ENCODE measurements at regions not wholly inside any gene's neighbourhood (a gene's known extent, or its start where the extent isn't known, plus 50 kb on each side); places are given as distances from the start of the nearest gene placed in this dataset.
"Not testable (repeated sequence)": the region's sequence is repeated elsewhere in the genome, so short reads cannot be mapped to it uniquely, and the experiment has no call there.

DNA sequence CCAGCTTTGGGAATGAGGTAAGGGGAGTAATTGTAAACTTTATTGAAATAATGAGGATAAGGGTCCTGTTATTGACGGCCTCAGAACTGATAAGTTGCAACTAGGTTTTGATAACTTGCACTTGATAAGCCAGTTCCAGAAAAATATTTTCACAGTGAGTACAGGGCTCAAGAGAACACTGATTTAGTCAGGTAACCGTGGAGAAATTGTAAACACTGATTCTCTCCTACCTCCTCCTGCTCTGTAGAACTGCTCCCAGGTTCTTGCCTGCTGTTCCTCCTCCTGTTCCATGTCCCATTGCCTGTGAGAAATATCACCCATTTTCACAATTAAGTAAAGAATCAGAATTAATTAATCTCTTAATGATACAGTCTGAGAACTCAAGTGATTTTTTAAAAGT is 55.0 kb upstream of the CXXC4 start:
- no peak for DNase-seq

DNA sequence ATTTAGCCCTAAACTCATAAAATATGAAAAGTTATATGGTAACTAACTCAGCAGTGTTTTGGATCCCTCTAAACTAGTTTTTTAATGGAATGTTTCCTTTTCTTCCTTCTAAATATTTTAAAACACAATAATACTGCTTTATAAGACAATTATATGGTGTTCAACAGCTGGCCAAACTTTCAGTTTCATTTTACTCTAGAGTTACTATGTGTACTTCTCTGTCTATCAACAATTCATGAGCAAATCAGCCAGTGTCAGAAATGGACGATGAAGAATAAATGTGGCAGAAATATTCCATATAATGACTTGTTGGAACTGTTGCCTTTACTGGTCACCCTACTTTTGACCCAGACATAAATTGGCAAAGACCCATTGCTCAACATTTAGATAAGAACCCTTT is 64.8 kb upstream of the CXXC4 start:
- DNase-seq: no peak

DNA sequence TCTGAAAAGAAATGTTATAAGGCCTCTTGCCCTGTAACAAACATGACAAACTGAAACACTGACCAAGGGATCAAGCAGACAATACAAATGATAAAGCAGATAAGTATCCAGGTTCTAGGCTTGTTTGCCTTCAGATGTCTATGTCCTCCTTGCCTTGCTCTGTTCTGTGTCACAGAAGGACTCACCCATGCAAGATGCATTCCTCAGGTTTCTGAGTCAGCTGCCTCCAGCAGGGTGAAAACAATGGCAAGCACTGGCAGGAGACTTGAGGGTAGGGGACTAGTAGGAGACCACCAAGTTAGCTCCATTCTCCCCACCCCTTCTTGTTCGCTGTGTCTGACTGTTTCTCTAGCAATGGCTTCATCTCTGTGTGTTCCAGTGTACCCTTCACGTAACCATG is 76.6 kb upstream of the CXXC4 start:
- DNase-seq: no peak

DNA sequence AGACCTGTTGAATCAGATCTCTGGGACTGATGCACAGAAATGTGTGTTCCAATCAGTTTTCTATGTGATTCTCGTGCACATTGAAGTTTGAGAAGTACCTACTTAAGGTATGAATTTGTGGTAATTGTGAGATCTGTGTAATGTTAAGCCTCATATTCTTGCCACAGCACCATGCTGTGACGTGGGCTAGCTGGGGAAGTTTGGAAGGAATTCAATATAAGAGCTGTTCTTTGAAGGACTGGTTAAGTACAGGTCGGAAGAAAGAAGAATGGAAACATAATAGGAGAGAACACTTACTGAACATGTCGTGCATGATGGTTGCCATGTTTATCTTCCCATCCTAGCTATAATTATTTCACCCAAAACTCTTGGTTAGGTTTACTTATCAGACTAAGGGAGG is 79.7 kb upstream of the CXXC4 start:
- no peak for DNase-seq

DNA sequence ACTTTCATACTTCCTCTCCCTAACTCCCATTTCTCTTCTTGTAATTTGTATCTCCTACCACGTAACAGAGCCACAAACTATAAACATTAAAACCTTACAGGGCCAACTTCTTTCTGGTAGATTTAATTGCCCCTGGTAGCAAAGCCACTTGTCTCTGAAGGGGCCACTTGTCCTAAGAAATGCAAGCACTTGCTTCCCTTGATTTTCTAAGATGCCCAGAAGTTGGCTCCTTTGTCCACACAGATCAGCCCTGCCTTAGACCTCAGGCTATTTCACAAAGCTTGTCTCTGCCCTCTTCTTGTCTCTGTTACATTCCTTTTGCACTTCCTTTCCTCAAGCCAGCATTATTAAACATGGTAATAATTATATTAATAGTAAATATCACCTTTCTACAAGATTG is 80.6 kb upstream of the CXXC4 start:
- no peak for DNase-seq

DNA sequence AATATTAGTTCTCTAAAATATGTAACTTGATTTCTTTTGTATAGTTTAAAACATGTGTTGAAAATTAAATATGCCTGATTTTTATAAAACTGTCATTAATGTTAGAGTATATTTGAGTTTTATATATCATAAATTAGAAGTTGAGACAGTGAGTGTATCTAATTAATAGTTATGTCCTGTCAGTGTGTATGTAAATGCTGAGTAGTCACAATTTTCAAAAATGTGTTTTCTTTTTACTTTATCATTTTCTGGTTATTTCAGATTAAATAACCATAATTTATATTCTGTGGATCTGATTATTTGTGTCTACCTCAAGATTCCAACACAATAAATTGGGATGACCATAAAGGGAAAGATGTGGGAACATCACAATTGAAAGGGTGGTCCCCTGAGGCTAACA is 82.7 kb upstream of the CXXC4 start:
- DNase-seq: no peak

DNA sequence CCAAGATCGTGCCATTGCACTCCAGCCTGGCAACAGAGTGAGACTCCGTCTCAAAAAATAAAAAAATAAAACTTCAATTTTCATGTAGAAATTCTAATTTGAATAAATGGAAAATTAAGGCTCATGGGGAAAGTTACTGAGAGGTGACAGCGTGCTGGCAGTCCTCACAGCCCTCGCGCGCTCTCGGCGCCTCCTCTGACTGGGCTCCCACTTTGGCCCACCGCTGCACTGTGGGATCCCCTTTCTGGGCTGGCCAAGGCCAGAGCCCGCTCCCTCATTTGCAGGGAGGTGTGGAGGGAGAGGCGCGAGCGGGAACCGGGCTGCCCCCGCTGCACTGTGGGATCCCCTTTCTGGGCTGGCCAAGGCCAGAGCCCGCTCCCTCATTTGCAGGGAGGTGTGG is 86.8 kb upstream of the CXXC4 start:
- not testable (repeated sequence) for DNase-seq

DNA sequence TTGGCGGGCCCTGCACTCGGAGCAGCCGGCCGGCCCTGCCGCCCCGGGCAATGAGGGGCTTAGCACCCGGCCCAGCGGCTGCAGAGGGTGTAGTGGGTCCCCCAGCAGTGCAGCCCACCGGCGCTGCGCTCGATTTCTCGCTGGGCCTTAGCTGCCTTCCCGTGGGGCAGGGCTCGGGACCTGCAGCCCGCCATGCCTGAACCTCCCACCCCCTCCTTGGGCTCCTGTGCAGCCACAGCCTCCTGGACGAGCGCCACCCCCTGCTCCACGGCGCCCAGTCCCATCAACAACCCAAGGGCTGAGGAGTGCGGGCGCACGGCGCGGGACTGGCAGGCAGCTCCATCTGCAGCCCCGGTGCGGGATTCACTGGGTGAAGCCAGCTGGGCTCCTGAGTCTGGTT is 87.4 kb upstream of the CXXC4 start:
- not testable (repeated sequence) for DNase-seq

DNA sequence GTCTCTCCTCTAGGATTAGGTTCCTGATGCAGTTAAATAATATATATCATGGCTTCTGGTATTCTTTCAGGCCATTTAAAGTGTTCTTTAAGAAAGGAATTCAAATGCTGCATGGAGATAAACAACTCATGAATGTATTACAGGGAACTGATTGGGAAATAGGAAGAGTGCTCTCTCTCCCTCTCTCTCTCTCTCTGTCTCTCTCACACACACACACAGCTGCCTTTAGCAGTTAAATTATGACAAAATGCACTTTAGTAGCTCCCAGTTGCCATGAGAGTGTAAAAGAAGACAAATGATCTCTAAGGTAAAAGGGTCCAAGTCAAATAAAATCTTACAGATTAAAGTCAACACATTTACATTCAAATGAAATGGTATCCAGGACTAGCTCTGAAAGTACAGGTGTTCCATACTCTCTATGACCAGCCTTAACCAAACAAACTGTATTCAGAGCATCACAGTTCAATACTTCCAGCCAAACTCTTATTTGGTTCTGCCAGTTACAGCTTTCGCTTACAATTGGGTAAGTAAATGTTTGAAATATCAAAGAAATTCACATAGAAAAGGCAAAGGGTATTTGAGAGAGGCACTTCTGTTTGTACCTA is 94.7 kb upstream of the CXXC4 start:
- DNase-seq: no peak

DNA sequence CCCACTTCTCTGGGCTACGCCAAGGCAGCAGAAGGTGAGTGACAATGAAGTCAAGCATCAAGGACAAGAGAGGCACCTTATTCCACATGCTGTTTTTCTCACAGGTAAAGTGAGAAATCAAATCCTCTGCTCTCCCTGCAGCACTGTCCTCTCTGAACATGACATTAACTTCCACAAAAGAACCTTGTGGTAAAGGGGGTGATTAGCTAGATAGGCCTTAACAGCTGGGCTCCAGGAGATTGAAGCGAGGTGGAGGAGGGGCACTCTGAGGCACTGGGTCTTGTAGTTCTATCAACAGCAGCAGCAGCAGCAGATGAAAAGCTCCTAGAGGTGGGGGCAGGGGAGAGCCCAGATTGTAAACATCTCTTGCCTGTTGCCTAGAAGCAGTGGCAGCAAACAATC is 96.8 kb upstream of the CXXC4 start:
- no peak for DNase-seq

DNA sequence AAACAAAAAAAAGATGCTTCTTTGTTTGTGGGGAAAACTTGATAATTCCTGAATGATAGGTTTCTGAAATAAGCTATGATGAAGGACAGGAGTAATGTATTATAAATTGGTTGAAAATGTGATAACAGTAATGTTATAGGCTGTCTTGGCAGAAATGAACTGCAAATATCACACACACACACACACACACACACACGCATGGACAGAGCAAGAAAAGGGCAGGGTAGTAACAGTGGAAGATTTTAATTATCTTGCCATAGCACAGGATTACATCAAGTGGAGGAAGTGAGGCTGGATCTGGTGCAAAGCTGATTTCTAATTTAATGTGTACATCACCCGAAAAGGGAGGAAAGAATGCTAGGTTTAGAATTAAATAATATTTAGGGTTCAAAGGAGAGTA is 97.5 kb upstream of the CXXC4 start:
- no peak for DNase-seq

DNA sequence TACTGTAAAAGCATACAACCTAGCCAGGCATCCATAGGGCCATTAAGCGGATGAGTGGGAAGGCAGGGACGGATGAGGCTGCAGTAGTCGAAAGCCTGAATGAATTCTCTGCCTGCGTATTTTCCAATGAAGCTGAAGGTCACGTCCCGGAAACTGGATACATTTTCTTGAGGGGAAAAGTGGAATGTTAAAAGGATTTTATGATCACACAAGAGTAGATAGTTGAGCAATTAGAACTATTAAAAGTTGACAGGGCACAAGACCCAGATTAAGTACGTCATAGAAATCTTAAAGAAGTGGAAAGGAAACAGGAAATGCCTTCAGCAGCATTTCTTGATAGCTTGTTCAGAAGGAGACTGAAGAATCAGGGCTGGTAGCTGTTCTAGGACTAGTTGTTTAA is 98.3 kb upstream of the CXXC4 start:
- no peak for DNase-seq

DNA sequence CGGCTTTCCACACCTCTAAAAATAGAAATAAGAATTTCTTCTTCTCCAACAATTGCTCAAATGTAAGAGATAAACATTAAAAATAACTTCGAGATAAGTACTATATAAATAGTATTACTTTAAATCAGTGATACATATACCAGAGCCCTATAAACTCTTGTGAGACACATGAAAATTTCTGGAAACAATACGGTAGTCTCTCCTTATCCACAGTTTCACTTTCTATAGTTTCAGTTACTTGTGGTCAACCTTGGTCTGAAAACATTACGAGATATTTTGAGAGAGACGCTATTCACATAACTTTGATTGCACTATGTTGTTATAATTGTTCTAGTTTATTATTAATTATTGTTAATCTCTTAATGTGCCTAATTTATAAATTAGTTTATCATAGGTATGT is 101.5 kb upstream of the CXXC4 start:
- no peak for DNase-seq

DNA sequence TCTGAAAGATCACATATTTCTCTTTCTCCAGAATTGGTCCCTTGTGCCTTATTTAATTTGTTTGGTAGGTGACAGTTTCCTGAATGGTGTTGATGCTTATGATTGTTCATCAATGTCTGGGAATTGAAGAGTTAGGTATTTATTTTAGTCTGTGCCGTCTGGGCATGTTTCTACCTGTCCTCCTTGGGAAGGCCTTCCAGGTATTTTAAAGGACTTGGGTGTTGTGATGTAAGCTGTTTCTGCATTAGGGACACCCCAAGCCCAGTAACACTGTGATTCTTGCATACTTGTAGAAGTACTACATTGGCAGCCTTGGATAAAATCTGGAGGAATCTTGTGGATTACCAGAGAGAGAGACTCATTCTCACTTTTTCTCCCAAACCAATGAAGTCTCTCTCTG is 120.8 kb upstream of the CXXC4 start:
- no peak for DNase-seq

DNA sequence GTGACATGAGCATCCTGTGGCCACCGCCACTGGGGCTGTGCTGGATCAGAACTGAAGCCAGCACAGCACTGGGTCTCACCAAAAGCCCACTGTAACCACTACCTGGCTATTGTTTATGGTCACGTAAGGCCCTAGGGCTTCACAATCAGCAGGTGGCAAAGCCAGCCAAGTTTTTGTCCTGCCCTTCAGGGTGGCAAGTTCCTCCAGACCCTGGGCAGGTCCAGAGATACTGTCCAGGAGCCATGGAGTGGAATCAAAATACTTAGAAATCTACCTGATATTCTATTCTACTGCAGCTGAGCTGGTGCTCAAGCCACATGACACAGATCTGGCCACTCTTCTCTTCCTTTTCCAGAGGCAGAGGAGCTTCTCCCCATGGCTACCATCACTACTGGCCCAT is 121.2 kb upstream of the CXXC4 start:
- DNase-seq: no peak

DNA sequence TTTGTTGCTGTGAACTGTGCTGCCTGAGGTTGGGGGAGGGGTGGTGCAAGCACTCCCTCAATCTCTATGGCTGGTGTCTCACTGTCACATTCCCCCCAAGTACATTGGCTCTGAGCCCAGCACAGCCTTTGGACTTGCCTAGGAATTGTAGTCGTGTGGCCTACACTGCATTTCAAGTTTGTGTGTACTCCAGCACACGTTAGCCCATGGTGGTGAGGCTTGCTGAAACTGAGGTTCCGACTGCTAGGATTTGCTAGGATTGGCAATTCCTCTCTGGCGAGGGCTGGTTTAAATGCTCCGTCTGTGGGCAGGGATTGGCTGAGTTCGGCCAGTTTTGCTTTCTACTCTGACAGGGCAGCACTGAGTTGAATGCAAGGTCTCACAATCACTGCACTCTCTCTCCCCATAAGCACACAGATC is 121.7 kb upstream of the CXXC4 start:
- no peak for DNase-seq

DNA sequence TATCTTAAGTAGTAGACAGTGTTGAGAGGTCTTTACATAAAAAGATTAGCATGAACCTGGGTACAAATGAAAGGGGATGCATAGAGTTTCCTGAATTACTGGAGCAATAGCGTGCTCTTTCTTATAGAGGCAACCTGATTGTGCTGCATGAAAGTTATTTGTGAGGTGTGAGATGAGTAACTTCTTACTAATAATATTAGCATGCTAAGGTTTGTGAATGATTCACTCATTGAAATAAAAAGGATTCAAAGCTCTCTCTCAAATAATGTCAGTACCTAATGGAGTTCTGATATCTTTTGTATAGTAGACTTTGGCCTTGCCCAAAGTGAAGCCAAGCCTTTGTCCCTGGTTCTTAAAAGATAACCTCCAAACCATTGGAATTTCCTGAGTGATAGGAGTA is 131.0 kb upstream of the CXXC4 start:
- DNase-seq: no peak

DNA sequence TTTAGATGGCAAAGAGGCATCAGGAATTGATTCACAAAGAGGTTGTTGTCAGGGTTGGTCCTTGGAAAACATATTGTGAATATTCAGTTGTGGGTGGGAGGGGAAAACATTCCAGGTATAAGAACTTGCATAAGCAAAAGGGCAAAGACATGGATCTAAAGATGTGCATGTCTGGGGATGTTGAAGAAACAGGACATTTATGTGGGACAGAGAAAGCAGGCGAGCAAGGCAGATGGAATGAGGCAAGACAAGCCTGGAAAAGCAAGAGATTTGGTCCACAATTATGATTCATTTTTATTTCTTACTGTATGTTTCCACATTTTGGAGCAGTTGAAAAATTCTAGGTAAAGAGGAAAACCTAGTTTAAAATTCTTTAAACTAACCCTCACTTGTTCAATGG is 134.9 kb upstream of the CXXC4 start:
- DNase-seq: no peak

DNA sequence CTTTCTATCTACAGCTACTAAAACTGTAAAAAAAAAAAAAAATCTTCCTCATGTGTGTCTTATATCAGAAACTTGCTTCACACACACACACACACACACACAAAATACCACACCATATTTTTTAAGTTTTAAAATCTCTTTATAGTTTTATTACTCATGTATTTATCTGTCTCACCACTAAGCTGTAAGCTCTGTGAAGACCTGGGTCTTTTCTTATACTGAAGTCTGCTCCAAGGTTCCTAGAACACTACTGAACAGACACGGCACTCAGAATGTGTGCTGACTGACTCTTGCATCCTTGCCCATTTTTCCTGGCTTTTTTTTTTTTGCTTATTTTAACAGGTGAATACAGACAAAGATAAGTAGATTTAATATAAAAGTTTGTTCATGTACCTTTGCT is 135.6 kb upstream of the CXXC4 start:
- DNase-seq: no peak

DNA sequence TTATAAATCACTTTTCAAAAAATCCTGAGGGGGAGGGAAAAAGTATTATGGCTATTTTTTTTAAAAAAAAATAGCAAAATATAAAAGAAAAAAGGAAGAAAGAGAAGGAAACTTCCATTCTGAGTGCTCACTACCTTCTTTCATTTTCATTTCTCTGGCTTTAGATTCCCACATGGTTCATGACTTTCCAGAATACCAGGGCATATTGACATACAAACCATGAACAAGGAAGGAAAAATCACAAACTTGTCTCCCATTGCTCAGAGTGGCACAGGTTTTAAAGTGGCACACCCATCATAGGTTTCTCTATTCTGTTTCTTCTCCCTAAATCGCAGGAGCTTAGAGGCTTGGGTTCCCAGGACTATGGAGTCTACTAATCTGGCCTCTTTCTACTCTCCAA is 136.3 kb upstream of the CXXC4 start:
- DNase-seq: no peak

DNA sequence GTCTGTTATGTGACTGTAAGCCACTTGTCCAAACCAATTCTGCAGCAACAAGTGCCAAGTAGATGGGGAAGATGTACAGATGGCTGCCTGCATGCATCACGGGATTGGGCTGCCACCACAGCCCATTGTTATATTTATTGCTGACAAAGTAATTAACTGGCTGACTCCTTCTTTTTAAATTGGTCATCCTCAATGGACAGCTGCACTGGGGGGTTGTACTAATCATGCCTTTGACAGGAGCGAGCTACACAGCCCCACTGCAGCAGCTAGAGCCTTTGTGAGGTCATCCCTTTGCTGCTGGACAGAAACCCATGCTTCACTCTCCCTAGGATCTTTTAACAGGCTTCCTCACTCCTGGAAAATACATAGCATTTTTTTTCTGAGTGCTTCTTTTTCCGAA is 146.7 kb upstream of the CXXC4 start:
- no peak for DNase-seq

DNA sequence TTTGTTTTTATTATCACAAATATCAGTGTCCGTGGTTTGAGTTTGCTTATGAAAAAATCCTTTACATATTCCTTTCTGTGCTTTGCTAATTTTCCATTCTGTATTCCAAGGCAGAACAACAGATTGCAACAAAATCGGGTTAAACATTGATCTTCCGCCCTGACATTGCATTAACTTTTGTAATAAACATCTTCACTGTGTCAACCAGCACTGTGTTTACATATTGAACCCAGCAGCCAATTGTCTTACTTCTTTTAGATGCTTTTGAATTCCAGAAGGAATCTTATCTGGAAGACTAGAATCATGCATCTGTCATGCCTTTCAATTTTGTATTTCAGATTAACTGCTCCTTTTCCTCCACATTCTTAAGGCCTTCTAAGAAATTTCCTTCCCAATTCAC is 147.8 kb upstream of the CXXC4 start:
- DNase-seq: no peak

DNA sequence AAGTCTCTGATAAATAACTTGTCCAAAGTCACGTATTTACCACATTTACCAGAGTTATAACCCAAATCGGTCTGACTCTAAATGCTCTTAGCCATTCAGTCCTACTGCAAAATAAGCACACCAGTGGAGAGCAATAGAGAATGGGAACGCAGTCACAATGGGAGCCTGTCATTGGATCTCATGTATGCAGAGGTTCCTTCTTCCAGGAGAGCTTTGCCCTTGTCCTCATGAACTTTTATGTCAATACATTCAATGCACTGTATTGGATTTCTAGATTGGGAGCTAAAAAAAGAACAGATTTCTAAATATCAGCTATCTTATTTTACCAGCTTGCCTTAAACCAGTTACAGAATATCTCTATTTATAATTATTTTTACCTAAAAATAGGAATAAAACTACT is 149.1 kb upstream of the CXXC4 start:
- no peak for DNase-seq

DNA sequence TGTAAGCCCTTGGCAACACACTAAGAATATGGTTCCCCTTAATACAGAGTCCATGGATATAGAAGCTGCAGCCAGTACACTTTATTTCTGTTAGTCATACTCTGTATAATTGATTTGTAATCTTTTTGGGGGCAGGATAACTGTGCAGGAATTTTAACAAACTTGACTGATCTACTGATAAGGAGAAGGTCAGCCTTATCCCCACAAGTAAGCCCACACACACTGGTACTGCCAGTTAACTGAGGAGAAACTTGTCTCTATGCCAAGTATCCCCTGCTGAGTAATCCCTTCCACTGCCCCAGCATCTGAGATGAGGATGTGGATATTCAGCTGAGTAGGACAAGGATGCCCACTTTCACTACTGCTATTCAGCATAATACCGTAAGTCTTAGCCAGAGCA is 154.9 kb upstream of the CXXC4 start:
- no peak for DNase-seq

DNA sequence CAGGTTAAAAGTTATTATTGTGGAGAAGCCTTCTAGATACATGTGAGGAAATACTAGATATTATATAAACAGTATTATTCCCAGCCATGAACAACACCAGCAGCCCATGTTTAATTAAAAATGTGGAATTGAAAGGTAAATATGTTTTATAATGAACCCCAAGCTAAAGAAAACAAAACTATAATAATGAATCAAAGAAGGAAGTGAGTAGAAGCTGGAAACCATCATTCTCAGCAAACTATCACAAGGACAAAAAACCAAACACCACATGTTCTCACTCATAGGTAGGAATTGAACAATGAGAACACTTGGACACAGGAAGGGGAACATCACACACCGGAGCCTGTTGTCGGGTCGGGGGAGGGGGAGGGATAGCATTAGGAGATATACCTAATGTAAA is 167.6 kb upstream of the CXXC4 start:
- DNase-seq: not testable (repeated sequence)

DNA sequence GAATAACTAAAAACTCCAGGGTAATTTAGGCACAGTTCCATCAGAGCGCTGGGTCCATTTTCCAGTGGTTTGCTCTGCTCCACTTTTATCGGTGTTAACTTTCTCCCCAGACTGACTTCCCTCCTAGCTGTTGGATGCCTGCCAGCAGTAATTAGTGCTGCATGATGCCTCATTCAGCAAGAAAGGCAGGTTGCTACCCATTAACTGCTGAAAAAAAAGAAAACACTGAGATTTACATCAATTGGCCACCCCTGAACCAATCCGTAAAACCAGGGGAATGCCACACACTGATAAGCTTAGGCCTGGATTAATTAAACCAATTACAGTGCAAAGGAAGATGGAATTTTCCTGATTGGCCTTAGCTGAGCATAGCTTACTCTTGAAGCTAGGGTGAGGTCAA is 182.4 kb upstream of the CXXC4 start:
- DNase-seq: no peak

Measured in CD4-positive, alpha-beta T cell treated with Interferon alpha-2 for 1 hour (primary cell).